Left lung (tissue), 4 donors: ENCODE measurements at regions not wholly inside any gene's neighbourhood (a gene's known extent, or its start where the extent isn't known, plus 50 kb on each side); places are given as distances from the start of the nearest gene placed in this dataset.

Source experiments
- ATAC-seq: fragments of 200-7000 bp; cut with Tn5 transposase; one replicate; pipeline ENCODE4 v1.9.1; 2020; ENCODE audit warnings: moderate library complexity
- DNase-seq, 4 donors: peaks; one replicate each; pipeline ENCODE4 v3.0.0-alpha.2; 2013 to 2020
- H3K27ac ChIP-seq, 2 donors: fragments of 200-600 bp; sonication (generic) in 1 of 2; one replicate each; pipeline versions ENCODE4 v1.5.0 to v1.8.0; 2020 to 2021
- H3K27me3 ChIP-seq, 2 donors: fragments of 200-600 bp; sonication (generic) in 1 of 2; one replicate each; pipeline versions ENCODE4 v1.5.0 to v1.8.0; 2020 to 2021
- H3K36me3 ChIP-seq, 2 donors: fragments of 200-600 bp; sonication (generic) in 1 of 2; one replicate each; pipeline versions ENCODE4 v1.5.0 to v1.8.0; 2020 to 2021
- H3K4me1 ChIP-seq, 2 donors: fragments of 200-600 bp; one replicate each; pipeline ENCODE4 v1.8.0; 2021
- H3K4me3 ChIP-seq, 2 donors: fragments of 200-600 bp; sonication (generic) in 1 of 2; one replicate each; pipeline versions ENCODE4 v1.5.0 to v1.8.0; 2020 to 2021; ENCODE audit warnings: mild to moderate bottlenecking in 1 of 2
- H3K9me3 ChIP-seq, 2 donors: fragments of 200-600 bp; sonication (generic) in 1 of 2; one replicate each; pipeline versions ENCODE4 v1.5.0 to v1.8.0; 2020 to 2021
- intact Hi-C, 2 donors: fragments of 100-400 bp; cut with DNase I; formaldehyde crosslinking; loops; one replicate each; pipeline versions ENCODE4 v1.11.2 to v1.14.2; 2022
- TF ChIP-seq, protein P1 (sequence below), 2 donors: fragments of 200-600 bp; sonication (generic) in 1 of 2; IDR thresholded peaks; one replicate each; pipeline versions ENCODE4 v1.5.0 to v1.8.0; 2021; ENCODE audit warnings: antibody characterized with exemption in 2 of 2
- donor health status: DM: no; HTN: yes; CAD: no.
- donor health status: DM: no; HTN: no; CAD: no.

DNA sequence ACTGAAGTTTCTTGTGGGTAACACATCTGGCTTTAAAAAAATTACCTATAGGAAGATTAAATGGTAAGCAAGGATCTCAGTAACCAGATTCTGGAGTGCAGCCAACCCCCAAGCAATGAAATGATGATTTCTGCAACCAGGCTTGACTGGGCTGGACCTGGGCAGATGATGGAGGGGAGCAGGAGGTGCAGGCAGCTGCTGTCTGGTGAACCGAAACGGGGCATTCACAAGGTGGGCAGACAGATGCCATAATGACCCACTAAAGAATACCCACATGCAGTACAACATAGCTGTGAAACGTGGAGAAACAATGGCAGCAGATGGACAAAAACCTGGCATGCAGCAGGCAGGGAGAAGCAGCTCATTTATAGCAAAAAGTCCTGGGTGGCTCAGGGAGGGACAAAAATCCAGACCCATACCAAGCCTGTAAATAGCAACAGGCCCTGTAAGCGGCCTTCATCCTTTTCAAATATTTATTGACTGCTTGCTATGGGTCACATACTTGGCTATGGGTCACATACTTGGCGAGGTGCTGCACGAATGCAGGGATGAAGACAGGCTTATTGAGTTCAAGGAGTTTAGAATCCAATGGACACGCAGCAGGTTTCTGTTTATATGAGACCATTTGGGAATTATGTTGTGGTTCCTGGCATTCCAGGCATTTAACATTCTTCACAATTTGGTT is 244.7 kb downstream of the HRH4 start:
- H3K27ac ChIP-seq = no peak overlapping the region
- H3K9me3 ChIP-seq = peaks cover 0 to 14% of the 10 kb centered on the region in 2 donors
- TF ChIP-seq, protein P1, sequence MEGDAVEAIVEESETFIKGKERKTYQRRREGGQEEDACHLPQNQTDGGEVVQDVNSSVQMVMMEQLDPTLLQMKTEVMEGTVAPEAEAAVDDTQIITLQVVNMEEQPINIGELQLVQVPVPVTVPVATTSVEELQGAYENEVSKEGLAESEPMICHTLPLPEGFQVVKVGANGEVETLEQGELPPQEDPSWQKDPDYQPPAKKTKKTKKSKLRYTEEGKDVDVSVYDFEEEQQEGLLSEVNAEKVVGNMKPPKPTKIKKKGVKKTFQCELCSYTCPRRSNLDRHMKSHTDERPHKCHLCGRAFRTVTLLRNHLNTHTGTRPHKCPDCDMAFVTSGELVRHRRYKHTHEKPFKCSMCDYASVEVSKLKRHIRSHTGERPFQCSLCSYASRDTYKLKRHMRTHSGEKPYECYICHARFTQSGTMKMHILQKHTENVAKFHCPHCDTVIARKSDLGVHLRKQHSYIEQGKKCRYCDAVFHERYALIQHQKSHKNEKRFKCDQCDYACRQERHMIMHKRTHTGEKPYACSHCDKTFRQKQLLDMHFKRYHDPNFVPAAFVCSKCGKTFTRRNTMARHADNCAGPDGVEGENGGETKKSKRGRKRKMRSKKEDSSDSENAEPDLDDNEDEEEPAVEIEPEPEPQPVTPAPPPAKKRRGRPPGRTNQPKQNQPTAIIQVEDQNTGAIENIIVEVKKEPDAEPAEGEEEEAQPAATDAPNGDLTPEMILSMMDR (IDR thresholded peaks at IDR 0.05) = no peak
- ATAC-seq (no peak), DNase-seq (peak in 2 of 4 donors; percentile 5 to 29)
- no peak overlapping the region for H3K4me3 ChIP-seq
- H3K36me3 ChIP-seq = no peaks in the 10 kb centered on the region
- H3K4me1 ChIP-seq = no peaks in the 10 kb centered on the region
- no peaks in the 10 kb centered on the region for H3K27me3 ChIP-seq
- intact Hi-C loops = no loop called here

DNA sequence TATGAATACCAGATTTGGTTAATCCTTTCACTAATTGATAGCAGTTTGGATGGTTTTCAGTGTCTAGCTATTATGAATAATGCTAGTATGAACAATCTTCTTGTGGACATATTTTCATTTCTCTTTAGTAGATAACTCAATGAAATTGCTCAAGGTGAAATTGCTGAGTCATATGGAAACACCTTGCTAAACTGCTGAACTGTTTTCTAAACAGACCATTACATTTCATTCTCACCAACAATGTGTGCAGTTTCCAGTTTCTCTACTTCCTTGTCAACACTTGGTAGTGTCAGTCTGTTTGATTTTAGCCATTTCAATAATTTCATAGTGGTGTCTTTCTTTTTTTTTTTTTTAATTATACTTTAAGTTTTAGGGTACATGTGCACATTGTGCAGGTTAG is 250.0 kb downstream of the HRH4 start:
- intact Hi-C loops = no loop called here
- Histone ChIP-seq H3K9me3 (peaks cover 0 to 1% of the 10 kb centered on the region in 2 donors), H3K36me3 (no peaks in the 10 kb centered on the region), H3K4me1 (no peaks in the 10 kb centered on the region), H3K27me3 (no peaks in the 10 kb centered on the region), H3K4me3 (no peak overlapping the region), H3K27ac (no peak overlapping the region)
- no peak for DNase-seq
- TF ChIP-seq, protein P1 (IDR thresholded peaks at IDR 0.05) = no peak
- no peak for ATAC-seq

DNA sequence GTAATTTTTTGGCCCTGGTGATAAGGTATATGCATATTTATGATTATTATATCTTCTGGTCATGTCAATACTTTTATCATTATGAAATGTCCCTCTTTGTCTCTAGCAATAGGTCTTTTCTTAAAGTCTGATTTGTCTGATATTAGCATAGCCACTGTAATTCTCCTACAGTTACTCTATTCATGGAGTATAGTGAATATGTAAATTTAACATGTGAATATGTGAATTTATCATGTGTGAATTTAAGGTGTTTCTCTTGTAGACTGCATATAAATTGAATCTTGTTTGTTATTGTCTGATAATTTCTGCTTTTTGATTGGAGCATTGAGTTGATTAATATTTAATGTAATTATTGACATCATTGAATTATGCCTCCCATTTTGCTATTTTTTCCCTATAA is 259.4 kb downstream of the HRH4 start:
- H3K36me3 ChIP-seq = no peaks in the 10 kb centered on the region
- no peaks in the 10 kb centered on the region for H3K4me1 ChIP-seq
- H3K4me3 ChIP-seq = no peak overlapping the region
- intact Hi-C loops = loop anchor here in 1 of 2 donors (5.0 kb wide), 1 partner anchor 112 kb away; no protein-coding TSS in a partner anchor
- ATAC-seq (no peak), DNase-seq (no peak)
- no peak overlapping the region for H3K27ac ChIP-seq
- TF ChIP-seq, protein P1 (IDR thresholded peaks at IDR 0.05) = no peak
- no peaks in the 10 kb centered on the region for H3K27me3 ChIP-seq
- H3K9me3 ChIP-seq = no peaks in the 10 kb centered on the region

DNA sequence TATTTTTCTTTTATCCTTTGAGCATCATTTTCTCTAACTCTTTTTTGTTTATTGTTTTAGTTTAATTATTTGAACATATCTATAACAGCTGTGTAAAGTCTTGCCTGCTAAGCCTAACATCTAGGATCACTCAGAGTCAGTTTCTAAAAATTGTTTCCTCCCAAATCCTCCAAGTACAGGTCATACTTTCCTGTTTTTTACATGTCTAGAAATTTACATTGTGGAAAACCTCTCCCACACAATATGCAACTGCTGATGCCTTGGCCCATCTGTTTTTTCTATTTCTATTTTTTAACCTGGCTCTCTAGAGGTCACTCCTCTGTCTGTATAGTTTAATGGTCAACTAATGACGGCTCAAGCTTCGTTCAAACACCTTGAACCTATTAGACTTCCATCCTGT is 261.0 kb downstream of the HRH4 start:
- Histone ChIP-seq H3K4me3 (no peak overlapping the region), H3K36me3 (no peaks in the 10 kb centered on the region), H3K4me1 (no peaks in the 10 kb centered on the region), H3K27ac (no peak overlapping the region), H3K27me3 (no peaks in the 10 kb centered on the region), H3K9me3 (no peaks in the 10 kb centered on the region)
- TF ChIP-seq, protein P1 (IDR thresholded peaks at IDR 0.05) = no peak
- ATAC-seq (no peak), DNase-seq (no peak)
- intact Hi-C loops = no loop called here

DNA sequence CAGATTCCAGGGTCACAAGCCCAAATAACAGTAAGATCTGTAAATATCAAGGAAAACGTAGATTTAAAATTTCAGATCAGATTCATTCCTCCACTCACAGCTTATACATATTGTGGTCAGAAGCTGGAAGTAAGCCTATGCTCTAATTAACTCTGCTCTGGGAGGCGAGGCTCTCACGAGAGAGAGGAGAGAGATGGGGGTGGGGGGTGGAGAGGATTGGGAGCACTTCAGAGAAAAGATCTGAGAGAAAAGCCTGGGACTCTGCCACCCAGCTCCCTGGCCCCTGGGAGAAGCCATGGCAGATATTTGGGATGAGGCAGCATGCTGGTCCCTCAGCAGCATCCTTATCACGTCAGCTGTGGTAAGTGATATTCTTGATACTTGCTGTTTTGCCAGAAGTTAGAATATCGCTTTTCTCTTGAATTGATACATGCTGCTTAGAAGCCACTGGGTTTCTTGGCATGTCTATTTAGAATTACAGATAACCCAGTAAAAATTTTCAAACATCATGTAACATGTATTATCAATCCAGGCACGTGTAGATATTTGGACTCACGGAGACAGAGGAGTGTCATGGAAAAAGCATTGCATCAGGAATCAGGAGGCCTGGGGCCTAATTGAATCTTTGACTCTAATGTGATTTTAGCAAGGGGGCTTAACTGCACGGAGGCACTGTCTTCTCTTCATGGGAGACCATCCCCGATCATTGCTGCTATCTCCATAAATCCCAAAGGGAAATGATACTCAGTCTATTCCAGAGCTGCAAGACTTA is 265.4 kb downstream of the HRH4 start:
- Histone ChIP-seq H3K27me3 (no peaks in the 10 kb centered on the region), H3K4me1 (no peaks in the 10 kb centered on the region), H3K36me3 (no peaks in the 10 kb centered on the region), H3K27ac (no peak overlapping the region), H3K4me3 (no peak overlapping the region), H3K9me3 (no peaks in the 10 kb centered on the region)
- TF ChIP-seq, protein P1 (IDR thresholded peaks at IDR 0.05) = no peak
- ATAC-seq (no peak), DNase-seq (no peak)
- intact Hi-C loops = loop anchor here in 1 of 2 donors (5.0 kb wide), 1 partner anchor 124 kb away; no protein-coding TSS in a partner anchor
